IMR-90 (cell line): ENCODE measurements at regions not wholly inside any gene's neighbourhood (a gene's known extent, or its start where the extent isn't known, plus 50 kb on each side); places are given as distances from the start of the nearest gene placed in this dataset.

Experiments used
- ATAC-seq: fragments of 200-7000 bp; cut with Tn5 transposase; 2 replicates; pipeline ENCODE4 v1.9.1; 2020; ENCODE audit warnings: low read depth, mild to moderate bottlenecking, moderate library complexity
- BruUV-seq: library from RNA; stranded (reverse); fragments of 400-500 nt; replicated peaks from 2 replicates; lab custom pipeline; 2021; lab: Mats Ljungman, UMichigan
- CTCF ChIA-PET: fragments of 300-600 bp; formaldehyde crosslinking; extraction: SDS; loops from one replicate; lab custom pipeline; 2021; ENCODE audit warnings: antibody characterized with exemption; lab: Yijun Ruan, JAX
- POLR2A ChIA-PET: fragments of 300-600 bp; sonication (Branson Sonifier 250); formaldehyde crosslinking; loops from one replicate; lab custom pipeline; 2022; ENCODE audit warnings: antibody characterized with exemption; ENCODE audit not compliant: unreplicated experiment; lab: Charles Lee
- DNase-seq: peaks from one replicate; pipeline ENCODE4 v3.0.0; 2013
- H2AFZ ChIP-seq: replicated peaks from 2 replicates; pipeline ENCODE3; 2013; ENCODE audit warnings: low read length, mild to moderate bottlenecking; ENCODE audit not compliant: poor library complexity
- H2AK5ac ChIP-seq: 2 replicates; pipeline ENCODE4 v1.6.1; 2013; ENCODE audit warnings: low read depth, low read length, inconsistent platforms
- H2AK9ac ChIP-seq: replicated peaks from 2 replicates; pipeline ENCODE3; 2013; ENCODE audit warnings: mild to moderate bottlenecking, low read depth, low read length, moderate library complexity; ENCODE audit not compliant: poor library complexity
- H2BK120ac ChIP-seq: 2 replicates; pipeline ENCODE4 v1.6.1; 2013; ENCODE audit warnings: low read depth, low read length, inconsistent platforms
- H2BK15ac ChIP-seq: 3 replicates; pipeline ENCODE4 v1.6.1; 2013; ENCODE audit warnings: low read depth, low read length, inconsistent platforms
- H2BK20ac ChIP-seq: 2 replicates; pipeline ENCODE4 v1.6.1; 2013; ENCODE audit warnings: low read depth, mild to moderate bottlenecking, inconsistent platforms, low read length, moderate library complexity
- H2BK5ac ChIP-seq: 2 replicates; pipeline ENCODE4 v1.6.1; 2013; ENCODE audit warnings: mild to moderate bottlenecking, low read depth, low read length, inconsistent platforms; ENCODE audit not compliant: poor library complexity, severe bottlenecking
- H3K14ac ChIP-seq: replicated peaks from 2 replicates; pipeline ENCODE4 v1.6.1; 2013; ENCODE audit warnings: low read depth, low read length, inconsistent platforms
- H3K18ac ChIP-seq: 2 replicates; pipeline ENCODE4 v1.6.1; 2013; ENCODE audit warnings: low read depth, low read length, control low read depth
- H3K23ac ChIP-seq: 2 replicates; pipeline ENCODE4 v1.6.1; 2013; ENCODE audit warnings: low read depth, low read length, inconsistent platforms
- H3K27ac ChIP-seq: 2 replicates; pipeline ENCODE4 v1.5.1; 2013; ENCODE audit warnings: mild to moderate bottlenecking, control low read depth, low read length; ENCODE audit not compliant: insufficient read depth
- H3K27me3 ChIP-seq: 2 replicates; pipeline ENCODE4 v1.6.1; 2013; ENCODE audit warnings: low read length; ENCODE audit not compliant: control insufficient read depth, insufficient read depth
- H3K36me3 ChIP-seq: 2 replicates; pipeline ENCODE4 v1.6.1; 2013; ENCODE audit warnings: low read length, mixed read lengths; ENCODE audit not compliant: control insufficient read depth, insufficient read depth
- H3K4ac ChIP-seq: 2 replicates; pipeline ENCODE4 v1.6.1; 2013; ENCODE audit warnings: low read depth, low read length, inconsistent platforms
- H3K4me1 ChIP-seq: 2 replicates; pipeline ENCODE4 v1.6.1; 2013; ENCODE audit warnings: low read length, mixed read lengths; ENCODE audit not compliant: control insufficient read depth, insufficient read depth
- H3K4me2 ChIP-seq: 2 replicates; pipeline ENCODE4 v1.6.1; 2013; ENCODE audit warnings: low read depth, mild to moderate bottlenecking, control low read depth, low read length, moderate library complexity
- H3K4me3 ChIP-seq: 2 replicates; pipeline ENCODE4 v1.5.1; 2013; ENCODE audit warnings: low read depth, mild to moderate bottlenecking, control low read depth, low read length, moderate library complexity; ENCODE audit not compliant: insufficient read depth
- H3K56ac ChIP-seq: 2 replicates; pipeline ENCODE4 v1.6.1; 2013; ENCODE audit warnings: low read length, inconsistent platforms; ENCODE audit not compliant: insufficient read depth; ENCODE audit errors: extremely low read depth
- H3K79me1 ChIP-seq, 2 experiments: 2 replicates each; pipeline ENCODE4 v1.6.1; 2013; ENCODE audit warnings: low read length in 2 of 2, inconsistent platforms in 1 of 2, low read depth in 1 of 2
- H3K9ac ChIP-seq: 2 replicates; pipeline ENCODE4 v1.6.1; 2013; ENCODE audit warnings: low read depth, low read length, control low read depth
- H3K9me1 ChIP-seq: 2 replicates; pipeline ENCODE4 v1.6.1; 2013; ENCODE audit warnings: low read length, inconsistent platforms; ENCODE audit not compliant: insufficient read depth
- H3K9me3 ChIP-seq: 2 replicates; pipeline ENCODE4 v1.6.1; 2013; ENCODE audit warnings: low read length; ENCODE audit not compliant: control insufficient read depth, insufficient read depth
- H4K20me1 ChIP-seq: 2 replicates; pipeline ENCODE4 v1.6.1; 2013; ENCODE audit warnings: low read length, inconsistent platforms; ENCODE audit not compliant: insufficient read depth
- H4K5ac ChIP-seq: 2 replicates; pipeline ENCODE4 v1.6.1; 2013; ENCODE audit warnings: mild to moderate bottlenecking, low read depth, low read length, control low read depth
- H4K8ac ChIP-seq, 2 experiments: 2 replicates each; pipeline ENCODE4 v1.6.1; 2013; ENCODE audit warnings: low read depth in 2 of 2, low read length in 2 of 2, control low read depth in 1 of 2, inconsistent platforms in 1 of 2
- H4K91ac ChIP-seq: 2 replicates; pipeline ENCODE4 v1.6.1; 2013; ENCODE audit warnings: low read depth, low read length, inconsistent platforms; ENCODE audit not compliant: insufficient read depth
- BHLHE40 ChIP-seq: fragments of 150-350 bp; IDR thresholded peaks from 2 replicates; pipeline ENCODE4 v1.6.1; 2016; ENCODE audit warnings: mild to moderate bottlenecking, low read depth, low read length
- CEBPB ChIP-seq: IDR thresholded peaks from 2 replicates; pipeline ENCODE4 v1.6.1; 2012; ENCODE audit warnings: low read depth, low read length, improper control_type of control experiment
- CHD1 ChIP-seq: IDR thresholded peaks from 2 replicates; pipeline ENCODE4 v1.6.1; 2012; ENCODE audit warnings: low read depth, low read length, improper control_type of control experiment
- CTCF ChIP-seq: conservative IDR thresholded peaks from 2 replicates; pipeline ENCODE4 v1.5.1; 2012; ENCODE audit warnings: mild to moderate bottlenecking, low read depth, low read length, improper control_type of control experiment
- ELK1 ChIP-seq: fragments of 150-350 bp; IDR thresholded peaks from 2 replicates; pipeline ENCODE4 v1.6.1; 2016; ENCODE audit warnings: low read depth, mild to moderate bottlenecking, low read length, moderate library complexity, borderline replicate concordance
- FOS ChIP-seq: fragments of 150-350 bp; IDR thresholded peaks from 2 replicates; pipeline ENCODE4 v1.6.1; 2016; ENCODE audit warnings: low read depth, low read length
- MAFK ChIP-seq: IDR thresholded peaks from 2 replicates; pipeline ENCODE4 v1.6.1; 2012; ENCODE audit warnings: low read depth, low read length, improper control_type of control experiment
- MAZ ChIP-seq: IDR thresholded peaks from 2 replicates; pipeline ENCODE4 v1.6.1; 2012; ENCODE audit warnings: low read depth, mild to moderate bottlenecking, low read length, improper control_type of control experiment, moderate library complexity, borderline replicate concordance
- MXI1 ChIP-seq: IDR thresholded peaks from 2 replicates; pipeline ENCODE4 v1.6.1; 2012; ENCODE audit warnings: low read depth, mild to moderate bottlenecking, low read length, moderate library complexity, borderline replicate concordance
- NFE2L2 ChIP-seq: fragments of 150-350 bp; IDR thresholded peaks from 2 replicates; pipeline ENCODE4 v1.6.1; 2016; ENCODE audit warnings: low read depth, mild to moderate bottlenecking, low read length
- POLR2A ChIP-seq: IDR thresholded peaks from 2 replicates; pipeline ENCODE4 v1.6.1; 2012; ENCODE audit warnings: mild to moderate bottlenecking, low read depth, low read length
- RAD21 ChIP-seq: IDR thresholded peaks from 2 replicates; pipeline ENCODE4 v1.6.1; 2012; ENCODE audit warnings: low read length, improper control_type of control experiment
- RCOR1 ChIP-seq: IDR thresholded peaks from 2 replicates; pipeline ENCODE4 v1.6.1; 2012; ENCODE audit warnings: mild to moderate bottlenecking, low read length, improper control_type of control experiment; ENCODE audit not compliant: insufficient replicate concordance
- RFX5 ChIP-seq: IDR thresholded peaks from 2 replicates; pipeline ENCODE4 v1.8.0; 2012; ENCODE audit warnings: low read depth, mild to moderate bottlenecking, low read length, moderate library complexity
- SMC3 ChIP-seq: fragments of 150-350 bp; IDR thresholded peaks from 2 replicates; pipeline ENCODE4 v1.6.1; 2016; ENCODE audit warnings: low read depth, mild to moderate bottlenecking, antibody characterized with exemption, low read length, moderate library complexity
- USF2 ChIP-seq: fragments of 150-350 bp; IDR thresholded peaks from 2 replicates; pipeline ENCODE4 v1.6.1; 2017; ENCODE audit warnings: mild to moderate bottlenecking, antibody characterized with exemption, low read length, low read depth
- WGBS, 2 experiments: methylation state at CpG; one replicate each; pipeline versions ENCODE4 v1.1.5 to v1.1.7; 2013; ENCODE audit warnings: missing lambda C conversion rate in 2 of 2; ENCODE audit not compliant: insufficient read length in 1 of 2; ENCODE audit errors: extremely low coverage in 2 of 2; 5-methylcytosine and 5-hydroxymethylcytosine counted together
- dilution Hi-C: fragments of 300-500 bp; cut with HindIII; formaldehyde crosslinking; loops from one replicate; pipeline ENCODE4 v1.14.3; 2018; ENCODE audit warnings: low sequenced_read_pairs; ENCODE audit not compliant: unreplicated experiment
- in situ Hi-C: fragments of 300-500 bp; cut with MboI; formaldehyde crosslinking; loops from 3 replicates; pipeline ENCODE4 v1.14.3; 2019; ENCODE audit warnings: low sequenced_read_pairs, inconsistent platforms, mixed read lengths
- intact Hi-C: fragments of 100-400 bp; cut with micrococcal nuclease; formaldehyde crosslinking; loops from 2 replicates; pipeline ENCODE4 v1.10.0; 2022

- in situ Hi-C loops, result loop anchor here (25.0 kb wide), 1 partner anchor 334 kb away; the partner anchor contains the start of gene FAT3
- H3K27ac ChIP-seq, result no peak overlapping the region
- ATAC-seq (no peak), DNase-seq (no peak)
- no peaks in the 10 kb centered on the region for H3K9me1 ChIP-seq
- TF ChIP-seq ELK1 (no peak), CEBPB (no peak), FOS (no peak), POLR2A (no peak), USF2 (no peak), MAFK (no peak), CTCF (no peak), RFX5 (no peak), BHLHE40 (no peak), CHD1 (no peak), RCOR1 (no peak), RAD21 (no peak), NFE2L2 (no peak), MAZ (no peak), SMC3 (no peak), MXI1 (no peak)
- CTCF ChIA-PET, result no interaction called here
- H3K4me3 ChIP-seq, result no peak overlapping the region
- H2AK5ac ChIP-seq, result no peak overlapping the region
- H2AK9ac ChIP-seq, result no peak overlapping the region
- no peak overlapping the region for H3K23ac ChIP-seq
- dilution Hi-C loops, result no loop called here
- H4K91ac ChIP-seq, result no peak overlapping the region
- H3K4me1 ChIP-seq, result no peaks in the 10 kb centered on the region
- no peak overlapping the region for H2AFZ ChIP-seq
- H3K4ac ChIP-seq, result no peak overlapping the region
- H2BK15ac ChIP-seq, result no peak overlapping the region
- H2BK5ac ChIP-seq, result no peak overlapping the region
- H3K79me1 ChIP-seq, result no peaks in the 10 kb centered on the region
- H4K20me1 ChIP-seq, result no peaks in the 10 kb centered on the region
- no peak overlapping the region for H4K5ac ChIP-seq
- no peaks in the 10 kb centered on the region for H3K27me3 ChIP-seq
- no peak overlapping the region for H3K18ac ChIP-seq
- no peaks in the 10 kb centered on the region for H3K36me3 ChIP-seq
- no peak overlapping the region for H3K4me2 ChIP-seq
- no peak overlapping the region for H3K14ac ChIP-seq
- no peaks in the 10 kb centered on the region for H3K9me3 ChIP-seq
- no peak overlapping the region for H3K56ac ChIP-seq
- H2BK120ac ChIP-seq, result no peak overlapping the region
- no peak overlapping the region for H3K9ac ChIP-seq
- no CpG with 5 or more reads among the region's 5 CpGs for WGBS, 2 experiments
- BruUV-seq, result no TSS peak
- H2BK20ac ChIP-seq, result no peak overlapping the region
- POLR2A ChIA-PET, result no interaction called here
- no peak overlapping the region for H4K8ac ChIP-seq
- intact Hi-C loops, result no loop called here
Observed at GRCh38 chr11:92546603-92547002, 322.0 kb downstream of the FAT3 start.
